ENCODE measurements at regions not wholly inside any gene's neighbourhood (a gene's known extent, or its start where the extent isn't known, plus 50 kb on each side); places are given as distances from the start of the nearest gene placed in this dataset.

- intact Hi-C loops (cut with micrococcal nuclease): loop anchor here (1.0 kb wide), 2 partner anchors 121 to 509 kb away; no protein-coding TSS in a partner anchor
- Mint-ChIP-seq H3K9me3 (ENCODE audit: unreplicated experiment) (no peaks in the 10 kb centered on the region), H3K4me1 (ENCODE audit: insufficient read depth, unreplicated experiment) (no peaks in the 10 kb centered on the region), H3K36me3 (ENCODE audit: insufficient read depth, unreplicated experiment) (no peaks in the 10 kb centered on the region), H3K27me3 (ENCODE audit: insufficient read depth, unreplicated experiment) (no peaks in the 10 kb centered on the region), H3K27ac (ENCODE audit: low read depth, unreplicated experiment) (no peak overlapping the region), H3K4me3 (ENCODE audit: unreplicated experiment) (no peak overlapping the region)
- BruUV-seq (replicated peaks): no TSS peak
- ChIA-PET POLR2A (interaction anchor here (0.9 kb wide), 1 partner anchor 28 kb away, joined by 3 read pairs; no protein-coding TSS in a partner anchor), CTCF (interaction anchor here (0.6 to 2.1 kb wide), 18 partner anchors 11 to 594 kb away, joined by 3 to 19 read pairs (median 5); no protein-coding TSS in a partner anchor)
- DNase-seq (ENCODE audit: unreplicated experiment): peak; percentile 45
- TF ChIP-seq CTCF (IDR thresholded peaks at IDR 0.05; ENCODE audit: unreplicated experiment): peak; percentile 57
Observed at GRCh38 chr3:22685597-22685996, 517.5 kb upstream of the UBE2E2 start.

- H3K9me3 Mint-ChIP-seq (ENCODE audit: unreplicated experiment): no peaks in the 10 kb centered on the region
- no peak overlapping the region for H3K27ac Mint-ChIP-seq (ENCODE audit: low read depth, unreplicated experiment)
- H3K36me3 Mint-ChIP-seq (ENCODE audit: insufficient read depth, unreplicated experiment): no peaks in the 10 kb centered on the region
- BruUV-seq (replicated peaks): no TSS peak
- H3K4me1 Mint-ChIP-seq (ENCODE audit: insufficient read depth, unreplicated experiment): no peaks in the 10 kb centered on the region
- ChIA-PET POLR2A (no interaction called here), CTCF (interaction anchor here (0.6 kb wide), 1 partner anchor 346 kb away, joined by 3 read pairs; no protein-coding TSS in a partner anchor)
- H3K4me3 Mint-ChIP-seq (ENCODE audit: unreplicated experiment): no peak overlapping the region
- intact Hi-C loops (cut with micrococcal nuclease): no loop called here
- no peak for TF ChIP-seq CTCF (IDR thresholded peaks at IDR 0.05; ENCODE audit: unreplicated experiment)
- H3K27me3 Mint-ChIP-seq (ENCODE audit: insufficient read depth, unreplicated experiment): no peaks in the 10 kb centered on the region
- DNase-seq (ENCODE audit: unreplicated experiment): no peak
Observed at GRCh38 chr3:22691407-22691806, 511.7 kb upstream of the UBE2E2 start.

DNA sequence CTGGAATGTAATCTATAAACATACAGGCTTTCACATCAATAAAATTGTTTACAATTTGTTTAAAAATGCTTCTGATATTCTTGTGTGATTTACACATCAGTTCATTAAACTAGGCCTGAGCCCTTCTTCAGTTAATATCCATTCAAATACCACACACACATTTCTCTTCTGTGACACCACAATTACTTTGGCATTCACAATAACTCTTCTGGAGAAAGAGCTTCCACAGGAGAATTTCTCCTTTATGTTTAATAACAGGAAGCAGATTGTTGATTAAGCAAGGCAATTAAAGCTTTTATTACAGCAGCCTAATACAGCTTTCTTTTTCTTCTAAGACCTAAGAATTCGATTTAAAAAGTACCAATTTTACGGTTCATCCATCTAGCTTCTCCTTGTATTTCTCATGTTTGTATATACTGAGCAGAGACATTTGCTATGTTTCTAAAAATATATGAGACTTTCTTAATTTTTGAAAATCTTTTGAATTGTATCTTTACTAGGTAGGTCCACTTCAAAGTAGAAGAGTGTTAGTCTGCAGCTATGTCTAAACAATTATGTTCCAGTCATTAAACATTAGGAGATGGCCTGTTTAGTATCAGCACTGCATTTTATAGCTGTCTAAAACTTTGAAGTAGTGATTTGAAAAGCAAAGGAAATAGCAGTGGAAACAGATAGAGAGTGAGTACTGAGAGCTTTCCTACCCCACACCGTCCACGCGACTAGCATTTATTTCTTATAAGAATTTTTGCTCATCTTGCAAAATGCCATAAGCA lies 511.1 kb upstream of the UBE2E2 start:
- POLR2A ChIA-PET: no interaction called here
- H3K4me1 Mint-ChIP-seq (ENCODE audit: insufficient read depth, unreplicated experiment): no peaks in the 10 kb centered on the region

GRCh38 chr3:22700876-22701275 lies 502.3 kb upstream of the UBE2E2 start:
- no peaks in the 10 kb centered on the region for H3K4me1 Mint-ChIP-seq (ENCODE audit: insufficient read depth, unreplicated experiment)
- no peak overlapping the region for H3K27ac Mint-ChIP-seq (ENCODE audit: low read depth, unreplicated experiment)
- CTCF ChIA-PET: no interaction called here
- no peak for TF ChIP-seq CTCF (IDR thresholded peaks at IDR 0.05; ENCODE audit: unreplicated experiment)
- no TSS peak for BruUV-seq (replicated peaks)
- no peaks in the 10 kb centered on the region for H3K9me3 Mint-ChIP-seq (ENCODE audit: unreplicated experiment)
- intact Hi-C loops (cut with micrococcal nuclease): no loop called here
- no peaks in the 10 kb centered on the region for H3K36me3 Mint-ChIP-seq (ENCODE audit: insufficient read depth, unreplicated experiment)
- no peak overlapping the region for H3K4me3 Mint-ChIP-seq (ENCODE audit: unreplicated experiment)
- no peaks in the 10 kb centered on the region for H3K27me3 Mint-ChIP-seq (ENCODE audit: insufficient read depth, unreplicated experiment)
- no peak for DNase-seq (ENCODE audit: unreplicated experiment)
- POLR2A ChIA-PET: no interaction called here

More for the DNA sequence above, 511.1 kb upstream of the UBE2E2 start:
- Mint-ChIP-seq H3K9me3 (ENCODE audit: unreplicated experiment) (no peaks in the 10 kb centered on the region), H3K27me3 (ENCODE audit: insufficient read depth, unreplicated experiment) (no peaks in the 10 kb centered on the region), H3K4me3 (ENCODE audit: unreplicated experiment) (no peak overlapping the region), H3K27ac (ENCODE audit: low read depth, unreplicated experiment) (no peak overlapping the region), H3K36me3 (ENCODE audit: insufficient read depth, unreplicated experiment) (no peaks in the 10 kb centered on the region)
- no TSS peak for BruUV-seq (replicated peaks)
- no peak for TF ChIP-seq CTCF (IDR thresholded peaks at IDR 0.05; ENCODE audit: unreplicated experiment)
- DNase-seq (ENCODE audit: unreplicated experiment): no peak
- CTCF ChIA-PET: interaction anchor here (0.6 to 1.2 kb wide), 3 partner anchors 129 to 1063 kb away, joined by 3 read pairs; no protein-coding TSS in a partner anchor
- intact Hi-C loops (cut with micrococcal nuclease): no loop called here

Data from MCF 10A (cell line).